ENCODE measurements at regions not wholly inside any gene's neighbourhood (a gene's known extent, or its start where the extent isn't known, plus 50 kb on each side); places are given as distances from the start of the nearest gene placed in this dataset.
A peak's percentile ranks its signal among the peaks of the same experiment; 100 is the strongest.

GRCh38 chr12:92300777-92301176, 155.1 kb upstream of the BTG1 start:
- Histone ChIP-seq H3K4me1 (ENCODE audit: control insufficient read depth in 2 of 2, insufficient read depth in 2 of 2, low read length in 2 of 2) (peaks cover 8 to 10% of the 10 kb centered on the region in 2 donors), H3K36me3 (ENCODE audit: control insufficient read depth in 2 of 2, insufficient read depth in 2 of 2, low read length in 1 of 2) (no peaks in the 10 kb centered on the region), H3K4me3 (ENCODE audit: low read length in 2 of 2) (no peak overlapping the region), H3K27me3 (ENCODE audit: control insufficient read depth in 2 of 2, insufficient read depth in 1 of 2, low read length in 1 of 2) (no peaks in the 10 kb centered on the region), H3K27ac (ENCODE audit: low read depth in 1 of 2, low read length in 1 of 2) (no peak overlapping the region), H3K9me3 (ENCODE audit: control insufficient read depth in 2 of 2, insufficient read depth in 1 of 2, low read length in 1 of 2) (no peaks in the 10 kb centered on the region)
- 98% methylated on average over 2 of the region's 2 CpGs for WGBS
- no peak for DNase-seq (ENCODE audit: low read depth in 6 of 9, low spot score in 9 of 9)

GRCh38 chr12:92299744-92300143, 154.1 kb upstream of the BTG1 start:
- Histone ChIP-seq H3K9me3 (ENCODE audit: control insufficient read depth in 2 of 2, insufficient read depth in 1 of 2, low read length in 1 of 2) (no peaks in the 10 kb centered on the region), H3K36me3 (ENCODE audit: control insufficient read depth in 2 of 2, insufficient read depth in 2 of 2, low read length in 1 of 2) (no peaks in the 10 kb centered on the region), H3K27me3 (ENCODE audit: control insufficient read depth in 2 of 2, insufficient read depth in 1 of 2, low read length in 1 of 2) (no peaks in the 10 kb centered on the region), H3K4me1 (ENCODE audit: control insufficient read depth in 2 of 2, insufficient read depth in 2 of 2, low read length in 2 of 2) (peaks cover 8 to 13% of the 10 kb centered on the region in 2 donors), H3K4me3 (ENCODE audit: low read length in 2 of 2) (no peak overlapping the region), H3K27ac (ENCODE audit: low read depth in 1 of 2, low read length in 1 of 2) (no peak overlapping the region)
- 96% methylated on average over 3 of the region's 3 CpGs for WGBS
- DNase-seq (ENCODE audit: low read depth in 6 of 9, low spot score in 9 of 9), result no peak

GRCh38 chr12:92299344-92299743, 153.7 kb upstream of the BTG1 start:
- no peak for DNase-seq (ENCODE audit: low read depth in 6 of 9, low spot score in 9 of 9)
- H3K27ac ChIP-seq (ENCODE audit: low read depth in 1 of 2, low read length in 1 of 2), result no peak overlapping the region
- H3K9me3 ChIP-seq (ENCODE audit: control insufficient read depth in 2 of 2, insufficient read depth in 1 of 2, low read length in 1 of 2), result no peaks in the 10 kb centered on the region
- no peaks in the 10 kb centered on the region for H3K36me3 ChIP-seq (ENCODE audit: control insufficient read depth in 2 of 2, insufficient read depth in 2 of 2, low read length in 1 of 2)
- 96% methylated on average over 2 of the region's 2 CpGs for WGBS
- no peak overlapping the region for H3K4me3 ChIP-seq (ENCODE audit: low read length in 2 of 2)
- H3K27me3 ChIP-seq (ENCODE audit: control insufficient read depth in 2 of 2, insufficient read depth in 1 of 2, low read length in 1 of 2), result no peaks in the 10 kb centered on the region
- H3K4me1 ChIP-seq (ENCODE audit: control insufficient read depth in 2 of 2, insufficient read depth in 2 of 2, low read length in 2 of 2), result peaks cover 8 to 13% of the 10 kb centered on the region in 2 donors

- Histone ChIP-seq H3K27me3 (ENCODE audit: control insufficient read depth in 2 of 2, insufficient read depth in 1 of 2, low read length in 1 of 2) (no peaks in the 10 kb centered on the region), H3K9me3 (ENCODE audit: control insufficient read depth in 2 of 2, insufficient read depth in 1 of 2, low read length in 1 of 2) (no peaks in the 10 kb centered on the region), H3K4me1 (ENCODE audit: control insufficient read depth in 2 of 2, insufficient read depth in 2 of 2, low read length in 2 of 2) (peaks cover 6 to 13% of the 10 kb centered on the region in 2 donors), H3K4me3 (ENCODE audit: low read length in 2 of 2) (no peak overlapping the region), H3K36me3 (ENCODE audit: control insufficient read depth in 2 of 2, insufficient read depth in 2 of 2, low read length in 1 of 2) (no peaks in the 10 kb centered on the region), H3K27ac (ENCODE audit: low read depth in 1 of 2, low read length in 1 of 2) (peak overlapping the region; percentile 22 to 83)
- peak in 4 of 9 donors; percentile 3 to 48 (median 13) for DNase-seq (ENCODE audit: low read depth in 6 of 9, low spot score in 9 of 9)
- WGBS, result 71% methylated on average over 8 of the region's 8 CpGs
Measured at GRCh38 chr12:92297932-92298696, 152.5 kb upstream of the BTG1 start.

- 98% methylated on average over 4 of the region's 4 CpGs for WGBS
- Histone ChIP-seq H3K36me3 (ENCODE audit: control insufficient read depth in 2 of 2, insufficient read depth in 2 of 2, low read length in 1 of 2) (no peaks in the 10 kb centered on the region), H3K4me1 (ENCODE audit: control insufficient read depth in 2 of 2, insufficient read depth in 2 of 2, low read length in 2 of 2) (peaks cover 6 to 13% of the 10 kb centered on the region in 2 donors), H3K27ac (ENCODE audit: low read depth in 1 of 2, low read length in 1 of 2) (peak overlapping the region in 1 of 2 donors; percentile 22), H3K27me3 (ENCODE audit: control insufficient read depth in 2 of 2, insufficient read depth in 1 of 2, low read length in 1 of 2) (no peaks in the 10 kb centered on the region), H3K9me3 (ENCODE audit: control insufficient read depth in 2 of 2, insufficient read depth in 1 of 2, low read length in 1 of 2) (no peaks in the 10 kb centered on the region), H3K4me3 (ENCODE audit: low read length in 2 of 2) (no peak overlapping the region)
- peak in 1 of 9 donors; percentile 12 for DNase-seq (ENCODE audit: low read depth in 6 of 9, low spot score in 9 of 9)
Measured at GRCh38 chr12:92297405-92297804, 151.8 kb upstream of the BTG1 start.

- Histone ChIP-seq H3K36me3 (ENCODE audit: control insufficient read depth in 2 of 2, insufficient read depth in 2 of 2, low read length in 1 of 2) (no peaks in the 10 kb centered on the region), H3K9me3 (ENCODE audit: control insufficient read depth in 2 of 2, insufficient read depth in 1 of 2, low read length in 1 of 2) (no peaks in the 10 kb centered on the region), H3K4me1 (ENCODE audit: control insufficient read depth in 2 of 2, insufficient read depth in 2 of 2, low read length in 2 of 2) (peaks cover 6 to 13% of the 10 kb centered on the region in 2 donors), H3K4me3 (ENCODE audit: low read length in 2 of 2) (no peak overlapping the region), H3K27me3 (ENCODE audit: control insufficient read depth in 2 of 2, insufficient read depth in 1 of 2, low read length in 1 of 2) (no peaks in the 10 kb centered on the region), H3K27ac (ENCODE audit: low read depth in 1 of 2, low read length in 1 of 2) (no peak overlapping the region)
- no peak for DNase-seq (ENCODE audit: low read depth in 6 of 9, low spot score in 9 of 9)
- 95% methylated on average over 3 of the region's 3 CpGs for WGBS
Measured at GRCh38 chr12:92295523-92295922, 149.9 kb upstream of the BTG1 start.

- no peaks in the 10 kb centered on the region for H3K27me3 ChIP-seq (ENCODE audit: control insufficient read depth in 2 of 2, insufficient read depth in 1 of 2, low read length in 1 of 2)
- H3K4me3 ChIP-seq (ENCODE audit: low read length in 2 of 2), result no peak overlapping the region
- H3K9me3 ChIP-seq (ENCODE audit: control insufficient read depth in 2 of 2, insufficient read depth in 1 of 2, low read length in 1 of 2), result no peaks in the 10 kb centered on the region
- H3K4me1 ChIP-seq (ENCODE audit: control insufficient read depth in 2 of 2, insufficient read depth in 2 of 2, low read length in 2 of 2), result peaks cover 6 to 13% of the 10 kb centered on the region in 2 donors
- no peak for DNase-seq (ENCODE audit: low read depth in 6 of 9, low spot score in 9 of 9)
- no peak overlapping the region for H3K27ac ChIP-seq (ENCODE audit: low read depth in 1 of 2, low read length in 1 of 2)
- no peaks in the 10 kb centered on the region for H3K36me3 ChIP-seq (ENCODE audit: control insufficient read depth in 2 of 2, insufficient read depth in 2 of 2, low read length in 1 of 2)
- WGBS, result 58% methylated on average over 4 of the region's 4 CpGs
Measured at GRCh38 chr12:92294676-92295440, 149.2 kb upstream of the BTG1 start.

GRCh38 chr12:92292016-92292415, 146.4 kb upstream of the BTG1 start:
- 99% methylated on average over 4 of the region's 4 CpGs for WGBS
- H3K36me3 ChIP-seq (ENCODE audit: control insufficient read depth in 2 of 2, insufficient read depth in 2 of 2, low read length in 1 of 2), result no peaks in the 10 kb centered on the region
- H3K4me1 ChIP-seq (ENCODE audit: control insufficient read depth in 2 of 2, insufficient read depth in 2 of 2, low read length in 2 of 2), result peaks cover 0 to 3% of the 10 kb centered on the region in 2 donors
- DNase-seq (ENCODE audit: low read depth in 6 of 9, low spot score in 9 of 9), result no peak
- no peaks in the 10 kb centered on the region for H3K9me3 ChIP-seq (ENCODE audit: control insufficient read depth in 2 of 2, insufficient read depth in 1 of 2, low read length in 1 of 2)
- no peak overlapping the region for H3K4me3 ChIP-seq (ENCODE audit: low read length in 2 of 2)
- no peaks in the 10 kb centered on the region for H3K27me3 ChIP-seq (ENCODE audit: control insufficient read depth in 2 of 2, insufficient read depth in 1 of 2, low read length in 1 of 2)
- H3K27ac ChIP-seq (ENCODE audit: low read depth in 1 of 2, low read length in 1 of 2), result no peak overlapping the region

GRCh38 chr12:92290886-92291285, 145.2 kb upstream of the BTG1 start:
- DNase-seq (ENCODE audit: low read depth in 6 of 9, low spot score in 9 of 9), result no peak
- Histone ChIP-seq H3K27me3 (ENCODE audit: control insufficient read depth in 2 of 2, insufficient read depth in 1 of 2, low read length in 1 of 2) (no peaks in the 10 kb centered on the region), H3K4me1 (ENCODE audit: control insufficient read depth in 2 of 2, insufficient read depth in 2 of 2, low read length in 2 of 2) (peaks cover 0 to 3% of the 10 kb centered on the region in 2 donors), H3K4me3 (ENCODE audit: low read length in 2 of 2) (no peak overlapping the region), H3K27ac (ENCODE audit: low read depth in 1 of 2, low read length in 1 of 2) (no peak overlapping the region), H3K36me3 (ENCODE audit: control insufficient read depth in 2 of 2, insufficient read depth in 2 of 2, low read length in 1 of 2) (no peaks in the 10 kb centered on the region), H3K9me3 (ENCODE audit: control insufficient read depth in 2 of 2, insufficient read depth in 1 of 2, low read length in 1 of 2) (no peaks in the 10 kb centered on the region)
- 97% methylated on average over 1 of the region's 1 CpG for WGBS

Data from thymus (tissue), 11 donors.